Middle frontal gyrus (tissue), 1 donor: ENCODE measurements at regions not wholly inside any gene's neighbourhood (a gene's known extent, or its start where the extent isn't known, plus 50 kb on each side); places are given as distances from the start of the nearest gene placed in this dataset.

ENCODE experiments used
- DNase-seq: peaks from one replicate; pipeline ENCODE4 v3.0.0-alpha.2; 2015; ENCODE audit warnings: low spot score; ENCODE audit errors: extremely low spot score

GRCh38 chr6:50102676-50103075 is 52.9 kb upstream of the DEFB112 start:
- no peak for DNase-seq

GRCh38 chr6:50110587-50110986 is 60.9 kb upstream of the DEFB112 start:
- DNase-seq, result no peak

GRCh38 chr6:50112981-50113857 is 63.5 kb upstream of the DEFB112 start:
- DNase-seq, result no peak

GRCh38 chr6:50116390-50116789 is 66.7 kb upstream of the DEFB112 start:
- no peak for DNase-seq

- no peak for DNase-seq
Measured at GRCh38 chr6:50116797-50117542, 67.2 kb upstream of the DEFB112 start.

- no peak for DNase-seq
Measured at GRCh38 chr6:50120300-50120699, 70.6 kb upstream of the DEFB112 start.

GRCh38 chr6:50123688-50124087 is 74.0 kb upstream of the DEFB112 start:
- no peak for DNase-seq

- no peak for DNase-seq
Measured at GRCh38 chr6:50124572-50124971, 74.8 kb upstream of the DEFB112 start.

- peak; percentile 14 for DNase-seq
Measured at GRCh38 chr6:50128420-50129005, 78.8 kb upstream of the DEFB112 start.

GRCh38 chr6:50135968-50136367 is 86.2 kb upstream of the DEFB112 start:
- DNase-seq, result no peak

- no peak for DNase-seq
Measured at GRCh38 chr6:50141100-50141499, 91.4 kb upstream of the DEFB112 start.

GRCh38 chr6:50143011-50143719 is 93.4 kb upstream of the DEFB112 start:
- no peak for DNase-seq

GRCh38 chr6:50145125-50145524 is 95.4 kb upstream of the DEFB112 start:
- no peak for DNase-seq

GRCh38 chr6:50147371-50147770 is 97.6 kb upstream of the DEFB112 start:
- DNase-seq, result no peak

- DNase-seq, result no peak
Measured at GRCh38 chr6:50180646-50181045, 130.9 kb upstream of the DEFB112 start.

- no peak for DNase-seq
Measured at GRCh38 chr6:50185006-50185405, 135.3 kb upstream of the DEFB112 start.

GRCh38 chr6:50187351-50187921 is 137.7 kb upstream of the DEFB112 start:
- DNase-seq, result no peak

- DNase-seq, result no peak
Measured at GRCh38 chr6:50198245-50198644, 148.5 kb upstream of the DEFB112 start.

- no peak for DNase-seq
Measured at GRCh38 chr6:50202766-50203165, 153.0 kb upstream of the DEFB112 start.

- DNase-seq, result no peak
Measured at GRCh38 chr6:50211582-50211981, 161.9 kb upstream of the DEFB112 start.

GRCh38 chr6:50213146-50213545 is 163.4 kb upstream of the DEFB112 start:
- DNase-seq, result no peak
